ENCODE measurements at regions not wholly inside any gene's neighbourhood (a gene's known extent, or its start where the extent isn't known, plus 50 kb on each side); places are given as distances from the start of the nearest gene placed in this dataset.

GRCh38 chr2:118374974-118375755 lies 286.9 kb downstream of the INSIG2 start:
- no peak for TF ChIP-seq CTCF (IDR thresholded peaks at IDR 0.05)
- TF ChIP-seq POLR2A (IDR thresholded peaks at IDR 0.05): no peak
